Stimulated activated CD8-positive, alpha-beta memory T cell treated with anti-CD3 and anti-CD28 coated beads, Interleukin-7, amount 100 ng/mL, for 1 hour (primary cell): ENCODE measurements at regions not wholly inside any gene's neighbourhood (a gene's known extent, or its start where the extent isn't known, plus 50 kb on each side); places are given as distances from the start of the nearest gene placed in this dataset.
"Not testable (repeated sequence)": the region's sequence is repeated elsewhere in the genome, so short reads cannot be mapped to it uniquely, and the experiment has no call there.

ENCODE experiments used
- DNase-seq, 2 donors: peaks; one replicate each; pipeline ENCODE4 v3.0.0-alpha.2; 2020; ENCODE audit warnings: low read depth in 2 of 2

DNA sequence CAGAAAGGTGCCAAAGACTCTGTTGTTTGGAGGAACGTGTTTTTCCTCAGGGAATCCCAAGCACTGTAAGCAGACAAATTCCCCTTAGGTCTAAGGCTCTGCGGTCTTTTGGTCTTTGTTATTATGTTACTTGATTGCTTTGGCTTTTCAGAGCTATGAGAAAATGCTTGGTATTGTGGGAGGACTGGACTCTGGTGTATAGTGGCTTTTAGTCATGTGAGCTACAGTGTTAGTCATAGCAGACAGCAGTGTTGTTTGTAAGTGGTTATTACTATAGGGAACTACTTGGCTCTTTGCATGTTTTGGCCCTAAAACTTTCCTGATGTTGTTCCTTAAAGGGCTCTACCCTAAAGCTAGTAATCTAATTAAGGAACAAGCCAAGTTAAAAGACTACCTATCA is 956.2 kb upstream of the LRATD1 start:
- DNase-seq = no peak

DNA sequence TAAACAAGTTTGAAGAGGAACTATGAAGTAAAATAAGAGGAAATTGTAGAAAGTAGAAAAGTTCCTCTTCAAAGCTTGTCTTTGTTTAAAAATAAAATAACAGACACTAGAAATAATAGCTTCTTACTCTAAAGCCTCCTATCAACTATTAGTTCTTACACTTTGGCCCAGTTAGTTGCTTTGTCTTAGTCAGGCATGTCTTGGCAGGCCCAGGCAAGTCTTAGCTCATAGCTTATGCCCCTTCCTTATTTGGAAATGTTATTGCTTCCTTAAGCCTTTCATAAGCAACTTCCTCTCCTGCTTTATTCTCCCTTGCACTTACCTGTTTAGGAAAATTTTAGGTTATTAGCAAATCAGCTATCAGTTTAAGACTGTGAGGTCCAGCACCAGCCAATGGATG is 950.6 kb upstream of the LRATD1 start:
- no peak for DNase-seq

- no peak for DNase-seq
Observed at GRCh38 chr2:13682540-13683272, 949.8 kb upstream of the LRATD1 start.

- DNase-seq = no peak
Observed at GRCh38 chr2:13686262-13686661, 946.3 kb upstream of the LRATD1 start.

GRCh38 chr2:13694673-13695072 is 937.8 kb upstream of the LRATD1 start:
- no peak for DNase-seq

DNA sequence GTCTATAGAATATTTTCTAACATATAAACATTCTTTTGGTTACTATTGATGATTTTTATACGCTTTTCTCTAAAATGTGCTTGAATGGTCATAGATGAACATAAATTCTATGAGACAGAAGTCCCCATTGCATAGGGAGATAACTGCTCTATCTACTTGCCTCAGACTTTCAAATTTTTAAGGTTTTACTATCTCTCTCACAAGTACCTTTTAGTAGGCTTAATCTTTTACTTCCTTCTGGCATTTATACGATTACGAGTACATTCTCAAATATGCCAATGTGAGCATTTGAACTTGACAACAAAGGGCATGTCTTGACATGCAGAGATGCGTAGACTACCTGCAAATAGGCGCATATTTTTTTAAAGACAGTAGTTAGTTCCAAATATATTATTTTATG is 935.9 kb upstream of the LRATD1 start:
- DNase-seq = no peak

- no peak for DNase-seq
Observed at GRCh38 chr2:13698847-13699246, 933.7 kb upstream of the LRATD1 start.

DNA sequence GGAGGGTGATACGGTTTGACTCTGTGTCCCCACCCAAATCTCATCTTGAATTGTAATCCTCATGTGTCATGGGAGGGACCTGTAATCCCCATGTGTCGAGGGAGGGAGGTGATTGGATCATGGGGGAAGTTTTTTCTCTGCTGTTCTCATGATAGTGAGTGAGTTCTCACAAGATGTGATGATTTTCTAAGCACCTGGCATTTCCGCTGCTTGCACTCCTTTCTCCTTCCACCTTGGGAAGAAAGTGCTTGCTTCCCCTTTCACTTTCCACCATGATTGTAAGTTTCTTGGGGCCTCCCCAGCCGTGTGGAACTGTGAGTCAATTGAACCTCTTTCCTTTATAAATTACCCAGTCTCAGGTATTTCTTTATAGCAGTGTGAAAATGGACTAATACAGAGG is 932.6 kb upstream of the LRATD1 start:
- not testable (repeated sequence) for DNase-seq

GRCh38 chr2:13711154-13711553 is 921.4 kb upstream of the LRATD1 start:
- no peak for DNase-seq

DNA sequence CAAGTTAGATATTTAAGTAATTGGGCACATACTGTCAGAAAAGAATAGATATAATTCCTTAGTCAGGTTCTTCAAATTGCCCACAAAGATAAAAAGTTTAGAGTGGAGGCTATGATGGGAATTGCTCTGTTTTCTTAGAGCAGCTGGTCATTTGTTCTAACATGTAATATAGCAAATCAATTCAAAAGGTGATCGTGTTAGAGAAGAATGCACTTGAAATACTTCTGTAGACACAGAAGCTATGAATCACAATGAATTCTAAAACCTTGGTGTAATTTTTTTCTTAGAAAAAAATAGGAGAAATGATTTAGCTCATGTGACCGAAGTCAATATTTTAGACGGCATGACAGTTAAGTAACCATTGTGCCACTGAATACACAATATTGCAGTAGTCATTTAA is 918.1 kb upstream of the LRATD1 start:
- no peak for DNase-seq

GRCh38 chr2:13725945-13726344 is 906.6 kb upstream of the LRATD1 start:
- no peak for DNase-seq

GRCh38 chr2:13745330-13745729 is 887.2 kb upstream of the LRATD1 start:
- no peak for DNase-seq

DNA sequence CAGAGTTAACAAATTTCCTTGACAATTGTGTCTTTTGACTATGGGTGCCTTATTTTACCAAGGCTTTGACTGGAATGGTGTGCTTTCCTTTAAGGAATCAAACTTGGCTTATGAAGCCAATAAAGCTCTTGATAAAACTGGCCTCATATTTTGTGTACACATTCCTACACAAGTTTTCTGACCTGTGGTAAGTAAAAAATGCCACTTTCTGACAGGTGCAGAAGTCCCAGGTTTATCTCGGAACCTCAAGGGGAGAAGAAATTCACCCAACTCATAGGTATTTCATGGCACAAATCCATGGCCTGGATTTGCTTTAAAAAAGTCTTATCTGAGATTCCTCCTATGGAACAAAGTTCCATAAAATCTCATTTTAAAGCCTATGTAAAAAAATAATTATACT is 880.6 kb upstream of the LRATD1 start:
- DNase-seq = no peak

- DNase-seq = no peak
Observed at GRCh38 chr2:13758412-13758811, 874.1 kb upstream of the LRATD1 start.

DNA sequence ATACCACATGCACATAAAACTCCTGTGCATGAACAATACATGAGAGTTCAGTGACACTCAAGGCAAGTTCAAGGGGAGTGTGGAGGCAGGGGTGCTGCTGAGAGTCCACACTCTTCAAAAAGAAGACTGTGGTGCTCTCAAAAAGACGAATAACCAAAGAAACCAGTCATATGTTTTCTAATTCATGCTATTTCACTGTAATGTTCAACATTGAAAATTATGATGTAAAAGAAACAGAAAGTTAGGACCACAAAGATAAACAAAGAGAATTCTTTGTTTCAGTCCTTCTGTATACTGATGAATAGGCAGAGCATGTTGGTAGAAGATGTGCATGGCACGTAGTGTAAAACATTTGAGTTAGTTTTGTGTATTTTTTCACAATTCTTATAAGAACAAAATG is 864.2 kb upstream of the LRATD1 start:
- no peak for DNase-seq

DNA sequence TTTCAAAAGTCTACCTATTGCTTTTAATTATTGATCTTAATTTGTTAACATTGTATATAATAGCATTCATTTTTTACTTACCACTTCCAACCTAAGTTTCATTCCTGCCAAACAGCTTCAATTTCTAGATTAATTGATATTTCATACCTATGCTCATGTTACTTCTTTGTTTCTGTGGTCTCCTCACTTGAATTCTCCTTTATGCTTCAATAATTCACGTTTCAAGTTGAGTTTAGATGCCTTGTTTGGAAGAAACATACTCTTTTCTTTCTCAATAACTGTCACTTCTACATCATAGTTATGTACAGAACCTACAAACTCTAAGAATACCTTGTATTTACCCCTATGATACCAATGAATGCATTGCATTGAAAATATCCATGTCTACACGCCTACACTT is 862.2 kb upstream of the LRATD1 start:
- DNase-seq = no peak

- no peak for DNase-seq
Observed at GRCh38 chr2:13779996-13780395, 852.5 kb upstream of the LRATD1 start.

- DNase-seq = no peak
Observed at GRCh38 chr2:13791019-13791547, 841.4 kb upstream of the LRATD1 start.

DNA sequence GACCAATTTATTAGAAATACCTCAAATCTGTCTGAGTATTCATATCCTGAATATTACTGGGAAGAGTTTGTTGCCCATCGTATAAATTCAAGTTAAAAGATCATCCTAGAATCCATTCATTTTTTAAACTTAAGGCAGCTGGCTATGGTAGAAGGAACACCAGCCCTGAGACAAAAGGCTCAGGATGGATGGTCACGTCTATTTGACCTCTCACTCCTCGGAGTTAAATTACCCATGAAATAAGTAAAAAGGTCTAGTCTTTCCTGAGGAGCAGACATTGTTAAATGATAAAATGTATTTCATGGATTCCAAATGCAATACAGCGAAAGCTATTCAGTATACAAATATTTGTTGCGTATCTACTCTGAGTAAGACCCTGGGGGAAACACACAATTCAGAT is 826.0 kb upstream of the LRATD1 start:
- no peak for DNase-seq

- DNase-seq = no peak
Observed at GRCh38 chr2:13813236-13813635, 819.3 kb upstream of the LRATD1 start.

GRCh38 chr2:13818002-13818401 is 814.5 kb upstream of the LRATD1 start:
- no peak for DNase-seq

GRCh38 chr2:13819896-13820295 is 812.6 kb upstream of the LRATD1 start:
- no peak for DNase-seq

GRCh38 chr2:13821255-13821880 is 811.1 kb upstream of the LRATD1 start:
- DNase-seq = no peak

GRCh38 chr2:13822365-13822764 is 810.2 kb upstream of the LRATD1 start:
- no peak for DNase-seq
